HCT116 (cell line): ENCODE measurements at regions not wholly inside any gene's neighbourhood (a gene's known extent, or its start where the extent isn't known, plus 50 kb on each side); places are given as distances from the start of the nearest gene placed in this dataset.

Experiments used
- ATAC-seq: fragments of 200-7000 bp; cut with Tn5 transposase; 2 replicates; pipeline ENCODE4 v1.9.1; 2020; ENCODE audit warnings: mild to moderate bottlenecking, moderate library complexity
- BruUV-seq: library from RNA; stranded (reverse); fragments of 400-500 nt; replicated peaks from 2 replicates; lab custom pipeline; 2021; lab: Mats Ljungman, UMichigan
- CTCF ChIA-PET: fragments of 300-600 bp; sonication (Branson Sonifier 250); formaldehyde crosslinking; loops from one replicate; lab custom pipeline; 2021; ENCODE audit warnings: antibody characterized with exemption; lab: Charles Lee
- POLR2A ChIA-PET: fragments of 300-600, 350-600 bp; sonication (Branson Sonifier 250); formaldehyde crosslinking; loops from one replicate; lab custom pipeline; 2021; ENCODE audit warnings: antibody characterized with exemption; lab: Charles Lee
- RAD21 ChIA-PET, 2 experiments: fragments of 300-600 bp; sonication (Branson Sonifier 250); formaldehyde crosslinking; loops; one replicate each; lab custom pipeline; 2023; ENCODE audit warnings: low total read pairs in 2 of 2; ENCODE audit not compliant: uncharacterized antibody in 2 of 2, unreplicated experiment in 2 of 2, low non-redundant PET in 1 of 2; lab: Charles Lee
- DNase-seq: peaks from one replicate; pipeline ENCODE4 v3.0.0-alpha.2; 2010; ENCODE audit warnings: low read depth, low spot score
- H2AFZ ChIP-seq: fragments of 200-600 bp; shearing (Covaris generic), sonication (generic); 2 replicates; pipeline ENCODE4 v1.6.1; 2017; ENCODE audit warnings: low read depth, mixed run types, mixed read lengths, antibody characterized with exemption, low read length; ENCODE audit not compliant: poor library complexity, severe bottlenecking
- H3K27ac ChIP-seq: 2 replicates; pipeline ENCODE4 v1.5.1; 2012; ENCODE audit warnings: low read depth, low read length
- H3K27me3 ChIP-seq: fragments of 200-600 bp; sonication (generic); 2 replicates; pipeline ENCODE4 v1.6.1; 2016; ENCODE audit warnings: mixed run types, low read length, mixed read lengths; ENCODE audit not compliant: insufficient read depth
- H3K36me3 ChIP-seq, 2 experiments: fragments of 200-500 bp in 1 of 2; fragments of 200-600 bp in 1 of 2; sonication (Bioruptor generic) in 1 of 2; sonication (generic) in 1 of 2; 2 replicates each; pipeline versions ENCODE4 v1.5.1 to v1.6.1; 2014 to 2016; ENCODE audit warnings: low read length in 2 of 2, inconsistent platforms in 1 of 2, mixed read lengths in 1 of 2, mixed run types in 1 of 2; ENCODE audit not compliant: insufficient read depth in 2 of 2, control insufficient read depth in 1 of 2
- H3K4me1 ChIP-seq, 2 experiments: fragments of 200-600 bp in 1 of 2; sonication (generic) in 1 of 2; 2 replicates each; pipeline versions ENCODE4 v1.5.1 to v1.6.1; 2012 to 2017; ENCODE audit warnings: low read length in 2 of 2, inconsistent platforms in 1 of 2, mild to moderate bottlenecking in 1 of 2, mixed read lengths in 1 of 2, mixed run types in 1 of 2, moderate library complexity in 1 of 2; ENCODE audit not compliant: insufficient read depth in 2 of 2, control insufficient read depth in 1 of 2
- H3K4me2 ChIP-seq: fragments of 200-600 bp; sonication (generic); 2 replicates; pipeline ENCODE4 v1.6.1; 2017; ENCODE audit warnings: mixed run types, low read length, mixed read lengths
- H3K4me3 ChIP-seq, 2 experiments: fragments of 200-600 bp in 1 of 2; sonication (generic) in 1 of 2; replicated peaks in 1 of 2; 2 replicates each; pipeline ENCODE4 v1.5.1; 2011 to 2016; ENCODE audit warnings: low read length in 2 of 2, control low read depth in 1 of 2, low read depth in 1 of 2, mild to moderate bottlenecking in 1 of 2, mixed read lengths in 1 of 2, mixed run types in 1 of 2
- H3K79me2 ChIP-seq: fragments of 200-600 bp; sonication (generic); 2 replicates; pipeline ENCODE4 v1.6.1; 2017; ENCODE audit warnings: mild to moderate bottlenecking, mixed run types, low read length, moderate library complexity, mixed read lengths; ENCODE audit not compliant: insufficient read depth
- H3K9ac ChIP-seq: fragments of 200-600 bp; sonication (generic); 2 replicates; pipeline ENCODE4 v1.6.1; 2016; ENCODE audit warnings: low read length, mixed read lengths
- H3K9me2 ChIP-seq: fragments of 200-600 bp; sonication (generic), shearing (Covaris generic); 2 replicates; pipeline ENCODE4 v1.6.1; 2017; ENCODE audit warnings: mixed run types, mild to moderate bottlenecking, moderate library complexity; ENCODE audit not compliant: insufficient read depth
- H3K9me3 ChIP-seq, 2 experiments: fragments of 200-500 bp in 1 of 2; fragments of 200-600 bp in 1 of 2; sonication (Bioruptor generic) in 1 of 2; sonication (generic) in 1 of 2; 2 replicates each; pipeline ENCODE4 v1.6.1; 2014 to 2017; ENCODE audit warnings: low read length in 2 of 2, mixed read lengths in 2 of 2, inconsistent platforms in 1 of 2, low read depth in 1 of 2, mild to moderate bottlenecking in 1 of 2, mixed run types in 1 of 2, moderate library complexity in 1 of 2; ENCODE audit not compliant: control insufficient read depth in 1 of 2, insufficient read depth in 1 of 2
- H4K20me1 ChIP-seq: fragments of 200-600 bp; sonication (generic), shearing (Covaris generic); 2 replicates; pipeline ENCODE4 v1.6.1; 2017; ENCODE audit warnings: mixed run types, mild to moderate bottlenecking, moderate library complexity; ENCODE audit not compliant: insufficient read depth
- ELF1 ChIP-seq: IDR thresholded peaks from 2 replicates; pipeline ENCODE4 v1.6.1; 2012; ENCODE audit warnings: low read depth, borderline replicate concordance
- EZH2phosphoT487 ChIP-seq: fragments of 200-600 bp; IDR thresholded peaks from 2 replicates; pipeline ENCODE4 v1.6.1; 2018; ENCODE audit warnings: antibody characterized with exemption, borderline replicate concordance
- FOSL1 ChIP-seq: IDR thresholded peaks from 2 replicates; pipeline ENCODE4 v1.6.1; 2012; ENCODE audit warnings: low read depth
- JUND ChIP-seq: IDR thresholded peaks from 2 replicates; pipeline ENCODE4 v1.6.1; 2012
- POLR2A ChIP-seq: IDR thresholded peaks from 2 replicates; pipeline ENCODE4 v1.7.0; 2011; ENCODE audit warnings: borderline replicate concordance; ENCODE audit not compliant: insufficient read depth, insufficient read length; ENCODE audit errors: extremely low read depth
- POLR2AphosphoS5 ChIP-seq: IDR thresholded peaks from 2 replicates; pipeline ENCODE4 v1.6.1; 2011; ENCODE audit warnings: mild to moderate bottlenecking, low read depth, low read length, moderate library complexity
- RAD21 ChIP-seq: IDR thresholded peaks from 2 replicates; pipeline ENCODE4 v1.6.1; 2012; ENCODE audit warnings: low read depth, mild to moderate bottlenecking
- SIN3A ChIP-seq: IDR thresholded peaks from 2 replicates; pipeline ENCODE4 v1.6.1; 2012; ENCODE audit warnings: low read depth
- SP1 ChIP-seq: IDR thresholded peaks from 2 replicates; pipeline ENCODE4 v1.6.1; 2012; ENCODE audit warnings: low read depth
- SRF ChIP-seq: IDR thresholded peaks from 2 replicates; pipeline ENCODE4 v1.6.1; 2012; ENCODE audit warnings: low read depth
- TCF7L2 ChIP-seq: IDR thresholded peaks from 2 replicates; pipeline ENCODE4 v1.7.0; 2011; ENCODE audit warnings: borderline replicate concordance, inconsistent platforms; ENCODE audit not compliant: insufficient read depth, insufficient read length; ENCODE audit errors: extremely low read depth
- YY1 ChIP-seq: IDR thresholded peaks from 2 replicates; pipeline ENCODE4 v1.6.1; 2011; ENCODE audit warnings: low read length, low read depth, moderate library complexity, mild to moderate bottlenecking; ENCODE audit not compliant: insufficient replicate concordance; ENCODE audit errors: extremely low read depth
- ZFX ChIP-seq: fragments of 450-650 bp; IDR thresholded peaks from 2 replicates; pipeline ENCODE4 v1.6.1; 2017
- ZNF274 ChIP-seq: fragments of 200-500 bp; sonication (Bioruptor generic); IDR thresholded peaks from 2 replicates; pipeline ENCODE4 v1.6.1; 2014; ENCODE audit warnings: mild to moderate bottlenecking, low read depth, low read length, inconsistent platforms
- intact Hi-C: fragments of 100-400 bp; cut with micrococcal nuclease; formaldehyde crosslinking; loops from 2 replicates; pipeline ENCODE4 v1.10.0; 2022

- no peaks in the 10 kb centered on the region for H4K20me1 ChIP-seq
- H3K36me3 ChIP-seq = no peaks in the 10 kb centered on the region
- intact Hi-C loops = no loop called here
- CTCF ChIA-PET = no interaction called here
- POLR2A ChIA-PET = no interaction called here
- ATAC-seq = no peak
- H3K27ac ChIP-seq = no peak overlapping the region
- no peak for DNase-seq
- H3K79me2 ChIP-seq = no peaks in the 10 kb centered on the region
- TF ChIP-seq POLR2A = no peak
- TF ChIP-seq ZNF274 = no peak
- TF ChIP-seq RAD21 = no peak
- TF ChIP-seq SP1 = no peak
- TF ChIP-seq YY1 = no peak
- no peak for TF ChIP-seq TCF7L2
- TF ChIP-seq ELF1 = no peak
- no peak for TF ChIP-seq EZH2phosphoT487
- TF ChIP-seq, all 23 proteins: peak for 0
- no peak overlapping the region for H3K9ac ChIP-seq
- BruUV-seq = no TSS peak
- RAD21 ChIA-PET = no interaction called here
- H3K4me2 ChIP-seq = no peak overlapping the region
- no peak overlapping the region for H2AFZ ChIP-seq
- no peaks in the 10 kb centered on the region for H3K27me3 ChIP-seq
- H3K4me3 ChIP-seq = no peak overlapping the region
- no peaks in the 10 kb centered on the region for H3K9me3 ChIP-seq
- H3K9me2 ChIP-seq = no peaks in the 10 kb centered on the region
- H3K4me1 ChIP-seq = no peaks in the 10 kb centered on the region
Measured at GRCh38 chr4:164550989-164551712, 202.8 kb upstream of the SMIM31 start.

GRCh38 chr4:164551713-164552040 is 202.3 kb upstream of the SMIM31 start:
- ATAC-seq = no peak
- Histone ChIP-seq H3K79me2 (no peaks in the 10 kb centered on the region), H3K36me3 (no peaks in the 10 kb centered on the region), H3K4me1 (no peaks in the 10 kb centered on the region), H3K9ac (no peak overlapping the region), H4K20me1 (no peaks in the 10 kb centered on the region), H3K4me3 (no peak overlapping the region), H2AFZ (no peak overlapping the region), H3K27me3 (no peaks in the 10 kb centered on the region), H3K4me2 (no peak overlapping the region), H3K9me2 (no peaks in the 10 kb centered on the region), H3K27ac (no peak overlapping the region), H3K9me3 (no peaks in the 10 kb centered on the region)
- TF ChIP-seq FOSL1 (no peak), SIN3A (no peak), JUND (no peak), EZH2phosphoT487 (no peak), SRF (no peak), POLR2A (no peak), TCF7L2 (no peak), ZFX (no peak), POLR2AphosphoS5 (no peak), SP1 (no peak)
- CTCF ChIA-PET = no interaction called here
- POLR2A ChIA-PET = no interaction called here
- intact Hi-C loops = no loop called here
- RAD21 ChIA-PET = no interaction called here
- no TSS peak for BruUV-seq
- no peak for DNase-seq
